ENCODE measurements at regions not wholly inside any gene's neighbourhood (a gene's known extent, or its start where the extent isn't known, plus 50 kb on each side); places are given as distances from the start of the nearest gene placed in this dataset.
"Not testable (repeated sequence)": the region's sequence is repeated elsewhere in the genome, so short reads cannot be mapped to it uniquely, and the experiment has no call there.

DNA sequence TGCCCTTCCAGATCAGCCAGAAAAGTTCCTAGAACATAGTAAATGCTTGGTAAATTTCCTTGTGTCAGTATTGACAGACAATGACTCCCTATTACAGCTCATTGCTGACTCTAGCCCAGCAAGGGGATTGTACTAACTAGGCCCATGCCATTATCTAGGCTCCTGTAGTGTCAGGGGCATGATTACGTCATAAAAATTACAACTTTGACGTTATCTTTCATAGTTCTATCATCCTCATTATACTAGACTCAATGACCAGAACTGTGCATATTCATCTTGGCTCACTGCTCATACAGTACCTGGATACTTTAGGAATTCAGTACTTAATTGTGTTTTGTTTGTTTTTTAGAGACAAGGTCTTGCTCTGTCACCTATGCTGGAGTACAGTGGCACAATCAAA lies 118.7 kb downstream of the OR52B4 start:
- TF ChIP-seq, protein P1, sequence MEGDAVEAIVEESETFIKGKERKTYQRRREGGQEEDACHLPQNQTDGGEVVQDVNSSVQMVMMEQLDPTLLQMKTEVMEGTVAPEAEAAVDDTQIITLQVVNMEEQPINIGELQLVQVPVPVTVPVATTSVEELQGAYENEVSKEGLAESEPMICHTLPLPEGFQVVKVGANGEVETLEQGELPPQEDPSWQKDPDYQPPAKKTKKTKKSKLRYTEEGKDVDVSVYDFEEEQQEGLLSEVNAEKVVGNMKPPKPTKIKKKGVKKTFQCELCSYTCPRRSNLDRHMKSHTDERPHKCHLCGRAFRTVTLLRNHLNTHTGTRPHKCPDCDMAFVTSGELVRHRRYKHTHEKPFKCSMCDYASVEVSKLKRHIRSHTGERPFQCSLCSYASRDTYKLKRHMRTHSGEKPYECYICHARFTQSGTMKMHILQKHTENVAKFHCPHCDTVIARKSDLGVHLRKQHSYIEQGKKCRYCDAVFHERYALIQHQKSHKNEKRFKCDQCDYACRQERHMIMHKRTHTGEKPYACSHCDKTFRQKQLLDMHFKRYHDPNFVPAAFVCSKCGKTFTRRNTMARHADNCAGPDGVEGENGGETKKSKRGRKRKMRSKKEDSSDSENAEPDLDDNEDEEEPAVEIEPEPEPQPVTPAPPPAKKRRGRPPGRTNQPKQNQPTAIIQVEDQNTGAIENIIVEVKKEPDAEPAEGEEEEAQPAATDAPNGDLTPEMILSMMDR (IDR thresholded peaks at IDR 0.05; ENCODE audit: poor library complexity): not testable (repeated sequence)
- not testable (repeated sequence) for TF ChIP-seq EZH2 (IDR thresholded peaks at IDR 0.05; ENCODE audit: borderline replicate concordance); EZH2phosphoT487 (IDR thresholded peaks at IDR 0.05; ENCODE audit: low read depth, severe bottlenecking, unreplicated experiment)
